ENCODE measurements at regions not wholly inside any gene's neighbourhood (a gene's known extent, or its start where the extent isn't known, plus 50 kb on each side); places are given as distances from the start of the nearest gene placed in this dataset.

DNA sequence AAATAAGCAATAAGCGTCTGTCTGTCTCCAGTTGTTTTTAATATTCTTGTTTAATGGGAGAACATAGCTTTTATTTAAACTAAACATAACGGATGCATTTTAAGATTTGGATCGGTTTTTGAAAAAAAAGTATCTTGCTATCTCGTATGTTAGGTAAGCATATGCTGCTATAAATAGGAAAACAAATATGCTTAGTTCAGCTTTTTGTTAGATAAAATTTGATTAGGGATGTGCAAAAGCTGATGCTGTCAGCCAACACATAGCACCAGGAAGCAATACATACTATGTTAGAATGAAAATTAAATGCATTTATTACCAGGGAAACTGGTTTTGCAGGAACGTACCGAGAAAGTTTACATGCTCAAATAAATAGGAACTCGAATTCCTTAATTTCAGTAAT, 843.1 kb upstream of the WWC1 start:
- TF ChIP-seq POLR2A (IDR thresholded peaks at IDR 0.05; ENCODE audit: low read length) = no peak
- no peak for TF ChIP-seq GATA1 (IDR thresholded peaks at IDR 0.05; ENCODE audit: low read depth, low read length)
- no peak for DNase-seq

DNA sequence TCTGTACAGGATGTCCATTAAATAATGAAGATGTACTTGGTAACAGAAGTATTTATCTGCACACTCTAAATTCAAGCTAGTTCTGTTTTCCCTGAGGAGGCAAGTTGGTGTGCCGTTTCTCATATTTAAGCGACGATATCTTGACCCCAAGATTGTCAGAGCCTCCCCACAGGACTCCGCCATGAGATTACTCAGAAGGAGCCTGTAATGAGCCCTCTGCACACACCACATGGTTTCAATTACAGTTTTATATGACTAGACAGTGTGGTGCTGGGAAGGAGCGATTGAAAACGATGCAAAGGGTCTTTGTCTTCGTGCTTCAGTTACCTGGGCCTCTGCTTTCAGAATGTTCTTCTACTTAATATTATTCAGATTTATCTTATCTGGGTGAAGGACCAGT, 840.4 kb upstream of the WWC1 start:
- no peak for TF ChIP-seq POLR2A (IDR thresholded peaks at IDR 0.05; ENCODE audit: low read length)
- no peak for TF ChIP-seq GATA1 (IDR thresholded peaks at IDR 0.05; ENCODE audit: low read depth, low read length)
- no peak for DNase-seq

DNA sequence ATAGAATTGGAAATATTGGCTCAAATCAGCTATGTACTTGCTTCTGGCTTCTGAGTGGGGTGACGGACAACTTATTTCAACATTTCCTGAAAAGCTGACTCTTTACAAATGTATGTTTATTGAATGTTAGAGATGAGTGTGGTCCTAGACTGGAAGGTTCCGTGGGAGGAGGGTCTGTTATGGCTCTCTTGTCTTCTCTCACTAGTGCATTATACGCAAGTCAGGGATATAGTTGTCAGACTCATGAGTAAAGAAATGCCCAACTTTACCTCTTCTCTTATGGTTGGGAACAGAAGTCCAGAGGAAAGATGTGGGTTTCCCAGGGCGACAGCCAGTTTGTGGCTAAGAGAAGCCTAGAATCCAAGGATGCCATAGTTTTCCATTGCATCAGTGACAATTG, 839.3 kb upstream of the WWC1 start:
- no peak for DNase-seq
- no peak for TF ChIP-seq POLR2A (IDR thresholded peaks at IDR 0.05; ENCODE audit: low read length)
- no peak for TF ChIP-seq GATA1 (IDR thresholded peaks at IDR 0.05; ENCODE audit: low read depth, low read length)

- DNase-seq = no peak
- TF ChIP-seq POLR2A (IDR thresholded peaks at IDR 0.05; ENCODE audit: low read length) = no peak
- TF ChIP-seq GATA1 (IDR thresholded peaks at IDR 0.05; ENCODE audit: low read depth, low read length) = no peak
These were observed 838.0 kb upstream of the WWC1 start for GRCh38 chr5:167453246-167454030.

DNA sequence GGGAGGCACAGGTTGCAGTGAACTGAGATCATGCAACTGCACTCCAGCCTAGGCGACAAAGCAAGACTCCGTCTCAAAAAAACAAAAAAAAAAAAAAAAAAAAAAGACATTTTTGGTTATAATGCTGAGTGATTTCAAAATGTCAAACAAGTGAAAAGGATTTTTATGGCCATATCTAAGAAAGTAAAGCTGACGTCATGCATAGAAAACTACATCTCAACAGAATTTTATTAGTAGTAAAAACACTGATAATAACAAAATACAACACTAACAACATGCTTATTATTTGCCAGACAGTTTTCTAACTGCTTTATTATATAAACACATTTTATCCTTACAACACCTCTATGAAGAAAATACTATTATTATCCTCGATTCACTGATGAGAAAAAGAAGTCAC, 833.0 kb upstream of the WWC1 start:
- TF ChIP-seq GATA1 (IDR thresholded peaks at IDR 0.05; ENCODE audit: low read depth, low read length) = no peak
- no peak for TF ChIP-seq POLR2A (IDR thresholded peaks at IDR 0.05; ENCODE audit: low read length)

DNA sequence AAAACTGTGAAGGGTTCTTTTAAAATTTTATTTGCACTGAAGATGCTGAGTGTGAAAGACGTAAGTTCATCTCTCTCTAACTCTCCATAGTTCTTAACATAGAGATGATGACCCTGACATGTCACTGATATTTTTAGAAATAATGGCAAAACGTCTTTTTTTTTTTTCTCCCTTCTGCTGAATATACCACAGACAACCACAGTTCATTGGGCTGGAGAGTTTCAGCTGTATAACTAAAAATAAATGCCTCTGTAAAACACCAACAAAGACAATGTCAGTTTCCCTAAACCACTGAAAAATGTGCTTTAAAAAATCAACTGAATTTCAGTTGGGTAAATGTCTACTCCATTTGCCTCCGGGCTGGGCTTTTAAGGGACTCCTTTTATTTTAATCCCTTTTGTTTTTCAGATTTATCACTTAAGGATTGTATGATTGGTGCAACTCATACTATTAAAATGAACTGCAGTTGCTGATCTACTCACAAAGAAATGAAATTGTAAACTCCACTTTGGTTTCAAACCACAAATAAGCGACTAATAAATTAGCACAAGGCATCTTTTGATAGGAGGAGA, 830.9 kb upstream of the WWC1 start:
- TF ChIP-seq GATA1 (IDR thresholded peaks at IDR 0.05; ENCODE audit: low read depth, low read length) (no peak), POLR2A (IDR thresholded peaks at IDR 0.05; ENCODE audit: low read length) (no peak)
- no peak for DNase-seq

More for the DNA sequence above, 833.0 kb upstream of the WWC1 start:
- no peak for DNase-seq

DNA sequence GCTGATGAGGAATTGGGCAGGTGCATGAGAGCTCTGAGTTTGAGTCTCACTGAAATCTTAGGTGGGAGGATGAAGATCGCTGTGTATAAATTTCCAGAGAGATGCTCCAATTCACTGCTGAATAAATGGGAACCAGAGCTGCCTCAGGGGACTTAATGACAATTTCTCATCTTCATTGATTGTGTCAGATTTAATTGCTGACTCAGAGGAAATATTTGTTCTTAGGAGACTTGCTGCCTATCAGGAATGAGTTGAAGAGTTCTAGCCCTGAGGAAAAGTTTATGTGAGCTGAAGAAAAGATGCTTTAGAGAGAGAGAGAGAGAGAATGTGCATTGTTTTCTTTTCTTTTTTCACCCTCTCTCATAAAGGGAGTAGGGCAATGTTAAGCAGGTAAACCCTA, 827.5 kb upstream of the WWC1 start:
- TF ChIP-seq GATA1 (IDR thresholded peaks at IDR 0.05; ENCODE audit: low read depth, low read length) (no peak), POLR2A (IDR thresholded peaks at IDR 0.05; ENCODE audit: low read length) (no peak)
- DNase-seq = no peak

GRCh38 chr5:167466992-167467391, 824.5 kb upstream of the WWC1 start:
- no peak for DNase-seq
- TF ChIP-seq POLR2A (IDR thresholded peaks at IDR 0.05; ENCODE audit: low read length) = no peak

GRCh38 chr5:167472566-167473108, 818.8 kb upstream of the WWC1 start:
- TF ChIP-seq GATA1 (IDR thresholded peaks at IDR 0.05; ENCODE audit: low read depth, low read length) = no peak

DNA sequence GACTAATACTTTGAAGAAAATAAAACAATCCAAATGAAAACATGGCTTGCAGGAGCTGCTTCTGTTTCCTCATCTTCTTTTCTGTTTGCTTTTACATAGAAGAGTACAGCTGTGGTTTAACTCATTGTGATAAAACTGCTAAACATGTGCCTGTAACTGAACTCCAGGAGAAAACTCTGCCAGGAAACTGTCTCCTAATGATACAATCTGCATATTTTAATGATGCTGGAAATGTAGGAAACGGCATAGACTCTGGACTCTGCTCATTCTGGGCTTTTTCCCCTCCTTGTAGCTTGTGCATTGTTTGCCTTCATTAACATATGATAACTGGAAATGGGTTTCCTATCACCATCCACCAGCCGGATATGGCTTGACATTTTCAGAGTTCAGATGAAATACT, 813.3 kb upstream of the WWC1 start:
- DNase-seq = no peak
- TF ChIP-seq POLR2A (IDR thresholded peaks at IDR 0.05; ENCODE audit: low read length) = no peak
- TF ChIP-seq GATA1 (IDR thresholded peaks at IDR 0.05; ENCODE audit: low read depth, low read length) = no peak

More at GRCh38 chr5:167472566-167473108, 818.8 kb upstream of the WWC1 start:
- DNase-seq = no peak

DNA sequence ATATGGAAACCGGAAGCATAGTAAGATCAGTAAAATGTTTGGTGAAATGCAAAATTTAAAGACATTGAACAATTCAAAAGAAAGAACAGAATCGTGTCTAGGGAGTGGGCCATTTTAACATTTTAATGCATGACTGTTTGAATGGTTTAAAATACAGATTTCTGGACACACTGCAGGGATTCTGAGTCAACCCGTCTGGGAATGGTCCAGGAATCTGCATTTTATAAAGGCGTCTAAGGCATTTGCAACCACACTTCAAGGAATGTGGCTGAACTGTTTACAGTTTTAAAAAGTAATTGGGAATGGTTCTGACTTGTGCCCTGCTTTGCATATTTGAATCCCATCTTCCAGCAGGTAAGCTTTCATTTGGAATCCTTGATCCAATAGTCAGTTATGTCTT, 811.7 kb upstream of the WWC1 start:
- no peak for DNase-seq

DNA sequence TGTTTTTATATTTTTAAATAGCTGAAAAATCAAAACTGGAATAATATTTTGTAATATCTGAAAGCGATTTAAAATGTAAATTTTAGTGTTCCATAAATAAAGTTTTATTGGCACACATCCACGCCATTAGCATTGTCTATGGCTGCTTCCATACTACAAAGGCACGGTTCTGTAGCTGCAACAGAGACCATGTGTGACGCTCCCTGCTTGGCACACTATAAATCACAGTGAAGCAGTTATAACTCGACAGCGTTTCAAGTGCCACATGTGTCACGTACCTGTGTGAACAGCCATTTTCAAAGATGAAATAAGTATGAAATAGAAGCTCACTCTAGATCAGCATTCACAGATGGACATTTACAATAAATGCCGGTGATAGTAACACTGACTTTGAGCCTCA, 810.1 kb upstream of the WWC1 start:
- DNase-seq = no peak
- TF ChIP-seq POLR2A (IDR thresholded peaks at IDR 0.05; ENCODE audit: low read length) (no peak), GATA1 (IDR thresholded peaks at IDR 0.05; ENCODE audit: low read depth, low read length) (no peak)

More for the DNA sequence above, 811.7 kb upstream of the WWC1 start:
- TF ChIP-seq GATA1 (IDR thresholded peaks at IDR 0.05; ENCODE audit: low read depth, low read length) (no peak), POLR2A (IDR thresholded peaks at IDR 0.05; ENCODE audit: low read length) (no peak)

DNA sequence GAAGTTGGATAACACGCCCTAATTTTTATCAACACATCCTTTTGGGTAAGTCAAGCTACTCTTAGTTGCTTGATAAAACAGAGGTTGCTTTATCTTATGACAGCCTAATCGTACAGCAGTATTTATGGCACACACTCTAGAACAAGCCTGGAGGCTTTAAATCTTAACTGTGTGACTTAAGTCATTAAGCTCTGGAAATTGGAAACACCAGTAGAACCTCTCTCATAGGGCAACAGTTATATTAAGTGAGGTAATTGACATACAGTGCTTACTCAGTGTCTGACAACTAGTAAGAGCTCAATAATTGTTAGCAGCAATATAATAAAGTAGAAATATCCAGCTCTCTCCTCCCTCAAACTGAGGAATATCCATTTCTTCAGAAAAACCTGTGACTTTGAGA, 808.9 kb upstream of the WWC1 start:
- TF ChIP-seq GATA1 (IDR thresholded peaks at IDR 0.05; ENCODE audit: low read depth, low read length) (no peak), POLR2A (IDR thresholded peaks at IDR 0.05; ENCODE audit: low read length) (no peak)
- no peak for DNase-seq

- no peak for DNase-seq
- TF ChIP-seq GATA1 (IDR thresholded peaks at IDR 0.05; ENCODE audit: low read depth, low read length) = no peak
- TF ChIP-seq POLR2A (IDR thresholded peaks at IDR 0.05; ENCODE audit: low read length) = no peak
These were observed 806.2 kb upstream of the WWC1 start for GRCh38 chr5:167485061-167485774.
